ENCODE measurements at regions not wholly inside any gene's neighbourhood (a gene's known extent, or its start where the extent isn't known, plus 50 kb on each side); places are given as distances from the start of the nearest gene placed in this dataset.
"Not testable (repeated sequence)": the region's sequence is repeated elsewhere in the genome, so short reads cannot be mapped to it uniquely, and the experiment has no call there.

- no peak for DNase-seq (ENCODE audit: low read depth, low spot score)
Measured at GRCh38 chr12:82300611-82301010, 57.6 kb downstream of the CCDC59 start.

GRCh38 chr12:82299319-82300025, 58.7 kb downstream of the CCDC59 start:
- no peak for DNase-seq (ENCODE audit: low read depth, low spot score)

More at GRCh38 chr12:82300611-82301010, 57.6 kb downstream of the CCDC59 start:
- H3K4me3 ChIP-seq (ENCODE audit: low read length), result no peak overlapping the region

GRCh38 chr12:82290415-82290814, 67.8 kb downstream of the CCDC59 start:
- no peak for DNase-seq (ENCODE audit: low read depth, low spot score)

More at GRCh38 chr12:82299319-82300025, 58.7 kb downstream of the CCDC59 start:
- no peak overlapping the region for H3K4me3 ChIP-seq (ENCODE audit: low read length)

GRCh38 chr12:82281335-82281734, 76.9 kb downstream of the CCDC59 start:
- not testable (repeated sequence) for H3K4me3 ChIP-seq (ENCODE audit: low read length); DNase-seq (ENCODE audit: low read depth, low spot score)

More at GRCh38 chr12:82290415-82290814, 67.8 kb downstream of the CCDC59 start:
- H3K4me3 ChIP-seq (ENCODE audit: low read length), result no peak overlapping the region

GRCh38 chr12:82279536-82280058, 78.6 kb downstream of the CCDC59 start:
- no peak overlapping the region for H3K4me3 ChIP-seq (ENCODE audit: low read length)
- no peak for DNase-seq (ENCODE audit: low read depth, low spot score)

GRCh38 chr12:82277582-82277981, 80.6 kb downstream of the CCDC59 start:
- no peak for DNase-seq (ENCODE audit: low read depth, low spot score)
- no peak overlapping the region for H3K4me3 ChIP-seq (ENCODE audit: low read length)

GRCh38 chr12:82242729-82243128, 115.5 kb downstream of the CCDC59 start:
- DNase-seq (ENCODE audit: low read depth, low spot score), result no peak

GRCh38 chr12:82225871-82226270, 132.3 kb downstream of the CCDC59 start:
- no peak for DNase-seq (ENCODE audit: low read depth, low spot score)

More at GRCh38 chr12:82242729-82243128, 115.5 kb downstream of the CCDC59 start:
- H3K4me3 ChIP-seq (ENCODE audit: low read length), result no peak overlapping the region

GRCh38 chr12:82223426-82223825, 134.8 kb downstream of the CCDC59 start:
- no peak for DNase-seq (ENCODE audit: low read depth, low spot score)

More at GRCh38 chr12:82225871-82226270, 132.3 kb downstream of the CCDC59 start:
- H3K4me3 ChIP-seq (ENCODE audit: low read length), result no peak overlapping the region

GRCh38 chr12:82216475-82216874, 141.7 kb downstream of the CCDC59 start:
- DNase-seq (ENCODE audit: low read depth, low spot score), result no peak
- no peak overlapping the region for H3K4me3 ChIP-seq (ENCODE audit: low read length)

More at GRCh38 chr12:82223426-82223825, 134.8 kb downstream of the CCDC59 start:
- H3K4me3 ChIP-seq (ENCODE audit: low read length), result no peak overlapping the region

- no peak overlapping the region for H3K4me3 ChIP-seq (ENCODE audit: low read length)
- DNase-seq (ENCODE audit: low read depth, low spot score), result no peak
Measured at GRCh38 chr12:82213761-82214160, 144.4 kb downstream of the CCDC59 start.

GRCh38 chr12:82210882-82211281, 147.3 kb downstream of the CCDC59 start:
- DNase-seq (ENCODE audit: low read depth, low spot score), result no peak
- no peak overlapping the region for H3K4me3 ChIP-seq (ENCODE audit: low read length)

GRCh38 chr12:82209533-82209932, 148.7 kb downstream of the CCDC59 start:
- H3K4me3 ChIP-seq (ENCODE audit: low read length), result no peak overlapping the region
- DNase-seq (ENCODE audit: low read depth, low spot score), result no peak

GRCh38 chr12:82207556-82207955, 150.6 kb downstream of the CCDC59 start:
- no peak for DNase-seq (ENCODE audit: low read depth, low spot score)
- no peak overlapping the region for H3K4me3 ChIP-seq (ENCODE audit: low read length)

- no peak for DNase-seq (ENCODE audit: low read depth, low spot score)
- no peak overlapping the region for H3K4me3 ChIP-seq (ENCODE audit: low read length)
Measured at GRCh38 chr12:82203086-82203485, 155.1 kb downstream of the CCDC59 start.

GRCh38 chr12:82187595-82187994, 170.6 kb downstream of the CCDC59 start:
- no peak overlapping the region for H3K4me3 ChIP-seq (ENCODE audit: low read length)
- DNase-seq (ENCODE audit: low read depth, low spot score), result no peak

- no peak for DNase-seq (ENCODE audit: low read depth, low spot score)
Measured at GRCh38 chr12:82187011-82187410, 171.2 kb downstream of the CCDC59 start.

GRCh38 chr12:82186282-82186681, 171.9 kb downstream of the CCDC59 start:
- no peak overlapping the region for H3K4me3 ChIP-seq (ENCODE audit: low read length)
- DNase-seq (ENCODE audit: low read depth, low spot score), result no peak

More at GRCh38 chr12:82187011-82187410, 171.2 kb downstream of the CCDC59 start:
- H3K4me3 ChIP-seq (ENCODE audit: low read length), result no peak overlapping the region

- no peak for DNase-seq (ENCODE audit: low read depth, low spot score)
Measured at GRCh38 chr12:82184844-82185243, 173.3 kb downstream of the CCDC59 start.

GRCh38 chr12:82182601-82183190, 175.5 kb downstream of the CCDC59 start:
- DNase-seq (ENCODE audit: low read depth, low spot score), result no peak
- no peak overlapping the region for H3K4me3 ChIP-seq (ENCODE audit: low read length)

More at GRCh38 chr12:82184844-82185243, 173.3 kb downstream of the CCDC59 start:
- no peak overlapping the region for H3K4me3 ChIP-seq (ENCODE audit: low read length)

Data from Jurkat, Clone E6-1 (cell line).